ENCODE measurements at regions not wholly inside any gene's neighbourhood (a gene's known extent, or its start where the extent isn't known, plus 50 kb on each side); places are given as distances from the start of the nearest gene placed in this dataset.

- H3K27me3 ChIP-seq: no peaks in the 10 kb centered on the region
- no peak for TF ChIP-seq POLR2A (IDR thresholded peaks at IDR 0.05)
- TF ChIP-seq CTCF (IDR thresholded peaks at IDR 0.05): no peak
- intact Hi-C loops (cut with DNase I): loop anchor here in 2 of 10 donors (10.0 kb wide), 2 partner anchors 133 to 223 kb away; partner anchors contain the start of gene PLCE1 (in 1 of the 2)
- DNase-seq (no peak), ATAC-seq (no peak)
- H3K27ac ChIP-seq: no peak overlapping the region
- H3K36me3 ChIP-seq: no peaks in the 10 kb centered on the region
- no peaks in the 10 kb centered on the region for H3K9me3 ChIP-seq
- H3K4me3 ChIP-seq: no peak overlapping the region
- peaks cover 0 to 32% (median 10%) of the 10 kb centered on the region in 12 donors for H3K4me1 ChIP-seq
Observed at GRCh38 chr10:94217411-94217810, 145.3 kb downstream of the NOC3L start.

GRCh38 chr10:94218493-94219183 is 144.1 kb downstream of the NOC3L start:
- Histone ChIP-seq H3K4me3 (no peak overlapping the region), H3K4me1 (peaks cover 0 to 34% (median 11%) of the 10 kb centered on the region in 12 donors), H3K27ac (no peak overlapping the region), H3K27me3 (no peaks in the 10 kb centered on the region), H3K36me3 (no peaks in the 10 kb centered on the region), H3K9me3 (no peaks in the 10 kb centered on the region)
- no peak for DNase-seq
- ATAC-seq: no peak
- TF ChIP-seq CTCF (IDR thresholded peaks at IDR 0.05): no peak
- intact Hi-C loops (cut with DNase I): loop anchor here in 2 of 10 donors (10.0 kb wide), 2 partner anchors 134 to 224 kb away; partner anchors contain the start of gene PLCE1 (in 1 of the 2)
- 89 to 94% (median 91%) methylated on average over 2 of the region's 2 CpGs for WGBS, 4 donors

- intact Hi-C loops (cut with DNase I): loop anchor here in 4 of 10 donors (10.0 kb wide), 4 partner anchors 135 to 305 kb away; partner anchors contain the start of gene PLCE1 (in 1 of the 4)
- 45 to 70% (median 57%) methylated on average over 1 of the region's 1 CpG; no CpG with 5 or more reads in 1 of the 4 donors for WGBS, 4 donors
- no peaks in the 10 kb centered on the region for H3K27me3 ChIP-seq
- H3K9me3 ChIP-seq: no peaks in the 10 kb centered on the region
- no peak overlapping the region for H3K4me3 ChIP-seq
- H3K4me1 ChIP-seq: peaks cover 0 to 34% (median 4%) of the 10 kb centered on the region in 12 donors
- TF ChIP-seq CTCF (IDR thresholded peaks at IDR 0.05) (no peak), POLR2A (IDR thresholded peaks at IDR 0.05) (no peak)
- DNase-seq (no peak), ATAC-seq (no peak)
- no peaks in the 10 kb centered on the region for H3K36me3 ChIP-seq
- no peak overlapping the region for H3K27ac ChIP-seq
Observed at GRCh38 chr10:94219829-94220228, 142.9 kb downstream of the NOC3L start.

- Histone ChIP-seq H3K4me3 (no peak overlapping the region), H3K27ac (no peak overlapping the region), H3K27me3 (no peaks in the 10 kb centered on the region), H3K36me3 (no peaks in the 10 kb centered on the region), H3K4me1 (peaks cover 0 to 40% (median 5%) of the 10 kb centered on the region in 12 donors), H3K9me3 (no peaks in the 10 kb centered on the region)
- intact Hi-C loops (cut with DNase I): loop anchor here in 3 of 10 donors (10.0 kb wide), 2 partner anchors 146 to 306 kb away; no protein-coding TSS in a partner anchor
- ATAC-seq (no peak), DNase-seq (no peak)
- TF ChIP-seq POLR2A (IDR thresholded peaks at IDR 0.05) (no peak), CTCF (IDR thresholded peaks at IDR 0.05) (no peak)
- 94 to 98% (median 95%) methylated on average over 7 to 8 of the region's 8 CpGs for WGBS, 4 donors
Observed at GRCh38 chr10:94220717-94221116, 142.0 kb downstream of the NOC3L start.

All from heart left ventricle (tissue), 16 donors.